AG09309 (cell line): ENCODE measurements at regions not wholly inside any gene's neighbourhood (a gene's known extent, or its start where the extent isn't known, plus 50 kb on each side); places are given as distances from the start of the nearest gene placed in this dataset.
"Not testable (repeated sequence)": the region's sequence is repeated elsewhere in the genome, so short reads cannot be mapped to it uniquely, and the experiment has no call there.

Experiments used
- DNase-seq: peaks from one replicate; pipeline ENCODE4 v3.0.0-alpha.2; 2010; ENCODE audit warnings: low read depth
- H3K4me3 ChIP-seq: 2 replicates; pipeline ENCODE4 v1.5.1; 2011; ENCODE audit warnings: mild to moderate bottlenecking, low read depth, low read length, moderate library complexity; ENCODE audit not compliant: control insufficient read depth
- TF ChIP-seq, protein P1 (sequence below): IDR thresholded peaks from 2 replicates; pipeline ENCODE4 v1.5.1; 2011; ENCODE audit warnings: mild to moderate bottlenecking, low read depth, low read length, inconsistent platforms; ENCODE audit not compliant: insufficient read depth, control insufficient read depth; ENCODE audit errors: missing control alignments

DNA sequence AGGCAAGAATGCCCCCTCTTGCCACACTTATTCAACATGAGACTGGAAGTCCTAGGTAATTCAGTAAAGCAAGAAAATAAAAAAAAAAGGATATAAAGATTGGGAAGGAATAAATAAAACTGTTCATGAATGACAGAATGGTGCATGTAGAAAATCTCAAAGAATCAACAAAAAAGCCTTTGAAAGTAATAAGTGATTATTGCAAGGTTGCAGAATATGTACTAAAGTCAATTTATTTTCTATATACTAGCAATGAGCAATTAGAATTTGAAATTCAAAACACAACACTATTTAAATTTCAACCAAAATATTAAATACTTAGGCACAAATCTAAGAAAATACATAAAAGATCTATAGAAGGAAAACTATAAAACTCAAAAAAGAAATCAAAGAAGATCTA, 58.6 kb downstream of the MAGEA10 start:
- H3K4me3 ChIP-seq: no peak overlapping the region
- TF ChIP-seq, protein P1, sequence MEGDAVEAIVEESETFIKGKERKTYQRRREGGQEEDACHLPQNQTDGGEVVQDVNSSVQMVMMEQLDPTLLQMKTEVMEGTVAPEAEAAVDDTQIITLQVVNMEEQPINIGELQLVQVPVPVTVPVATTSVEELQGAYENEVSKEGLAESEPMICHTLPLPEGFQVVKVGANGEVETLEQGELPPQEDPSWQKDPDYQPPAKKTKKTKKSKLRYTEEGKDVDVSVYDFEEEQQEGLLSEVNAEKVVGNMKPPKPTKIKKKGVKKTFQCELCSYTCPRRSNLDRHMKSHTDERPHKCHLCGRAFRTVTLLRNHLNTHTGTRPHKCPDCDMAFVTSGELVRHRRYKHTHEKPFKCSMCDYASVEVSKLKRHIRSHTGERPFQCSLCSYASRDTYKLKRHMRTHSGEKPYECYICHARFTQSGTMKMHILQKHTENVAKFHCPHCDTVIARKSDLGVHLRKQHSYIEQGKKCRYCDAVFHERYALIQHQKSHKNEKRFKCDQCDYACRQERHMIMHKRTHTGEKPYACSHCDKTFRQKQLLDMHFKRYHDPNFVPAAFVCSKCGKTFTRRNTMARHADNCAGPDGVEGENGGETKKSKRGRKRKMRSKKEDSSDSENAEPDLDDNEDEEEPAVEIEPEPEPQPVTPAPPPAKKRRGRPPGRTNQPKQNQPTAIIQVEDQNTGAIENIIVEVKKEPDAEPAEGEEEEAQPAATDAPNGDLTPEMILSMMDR: no peak
- no peak for DNase-seq

GRCh38 chrX:152074163-152074562, 64.2 kb downstream of the MAGEA10 start:
- no peak overlapping the region for H3K4me3 ChIP-seq
- no peak for DNase-seq
- TF ChIP-seq, protein P1: no peak

- TF ChIP-seq, protein P1: no peak
- peak; percentile 32 for DNase-seq
- H3K4me3 ChIP-seq: no peak overlapping the region
Measured at GRCh38 chrX:152072236-152072635, 66.1 kb downstream of the MAGEA10 start.

DNA sequence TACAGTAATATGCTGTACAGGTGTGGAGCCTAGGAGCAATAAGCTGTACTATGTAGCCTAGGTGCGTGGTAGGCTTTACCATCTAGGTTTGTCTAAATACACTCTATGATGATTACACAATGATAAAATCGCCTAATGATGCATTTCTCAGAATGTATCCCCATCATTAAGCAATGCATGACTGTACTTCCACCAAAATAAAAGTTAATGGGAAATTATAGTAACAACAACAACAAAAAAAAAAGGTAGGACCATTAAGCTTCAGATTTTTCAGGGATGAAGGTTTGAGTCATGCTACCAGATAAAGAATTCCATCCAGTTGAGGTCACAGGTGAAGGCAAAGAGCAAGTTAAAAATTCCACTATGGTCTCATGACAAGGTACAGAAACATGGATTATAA, 68.2 kb downstream of the MAGEA10 start:
- no peak overlapping the region for H3K4me3 ChIP-seq
- TF ChIP-seq, protein P1: no peak
- no peak for DNase-seq

GRCh38 chrX:152061557-152061956, 76.8 kb downstream of the MAGEA10 start:
- no peak overlapping the region for H3K4me3 ChIP-seq
- TF ChIP-seq, protein P1: no peak
- DNase-seq: no peak

GRCh38 chrX:152061083-152061482, 77.3 kb downstream of the MAGEA10 start:
- H3K4me3 ChIP-seq: no peak overlapping the region
- TF ChIP-seq, protein P1: no peak
- DNase-seq: no peak

DNA sequence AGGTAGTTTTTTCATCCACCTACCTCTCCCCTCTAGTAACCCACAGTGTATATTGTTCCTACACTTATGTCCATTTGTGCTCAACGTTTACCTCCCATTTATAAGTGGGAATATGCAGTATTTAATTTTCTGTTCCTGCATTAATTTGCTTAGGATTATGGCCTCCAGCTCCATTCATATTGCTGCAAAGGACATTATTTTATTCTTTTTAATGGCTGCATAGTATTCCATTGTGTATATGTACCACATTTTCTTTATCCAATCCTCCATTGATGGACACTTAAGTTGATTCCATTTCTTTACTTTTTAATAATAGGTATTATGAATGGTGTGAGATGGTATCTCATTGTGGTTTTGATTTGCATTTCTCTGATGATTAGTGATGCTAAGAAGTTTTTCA, 76.1 kb upstream of the GABRE start:
- DNase-seq, H3K4me3 ChIP-seq: not testable (repeated sequence)
